MM.1S (cell line): ENCODE measurements at regions not wholly inside any gene's neighbourhood (a gene's known extent, or its start where the extent isn't known, plus 50 kb on each side); places are given as distances from the start of the nearest gene placed in this dataset.

Source experiments
- DNase-seq: peaks from one replicate; pipeline ENCODE4 v3.0.0-alpha.2; 2015
- H2AFZ ChIP-seq: fragments of 300-600 bp; sonication (generic); 2 replicates; pipeline ENCODE4 v1.6.0; 2016; ENCODE audit warnings: antibody characterized with exemption, low read length
- H3F3A ChIP-seq: fragments of 300-600 bp; sonication (generic); 2 replicates; pipeline ENCODE4 v1.6.1; 2016; ENCODE audit warnings: mild to moderate bottlenecking, antibody characterized with exemption, low read length, moderate library complexity, mixed read lengths; ENCODE audit not compliant: insufficient read depth
- H3K27ac ChIP-seq: fragments of 300-600 bp; sonication (generic); 2 replicates; pipeline ENCODE4 v1.5.1; 2016; ENCODE audit warnings: mild to moderate bottlenecking, low read length
- H3K27me3 ChIP-seq: fragments of 300-600 bp; sonication (generic); replicated peaks from 2 replicates; pipeline ENCODE4 v1.6.0; 2016; ENCODE audit warnings: low read length; ENCODE audit not compliant: insufficient read depth
- H3K36me3 ChIP-seq: fragments of 300-600 bp; sonication (generic); replicated peaks from 2 replicates; pipeline ENCODE4 v1.6.1; 2016; ENCODE audit warnings: mild to moderate bottlenecking, low read length, mixed read lengths; ENCODE audit not compliant: insufficient read depth
- H3K4me1 ChIP-seq: fragments of 300-600 bp; sonication (generic); 2 replicates; pipeline ENCODE4 v1.6.1; 2016; ENCODE audit warnings: low read length, mixed read lengths
- H3K4me2 ChIP-seq: fragments of 300-600 bp; sonication (generic); 2 replicates; pipeline ENCODE4 v1.6.0; 2016; ENCODE audit warnings: low read depth, low read length
- H3K4me3 ChIP-seq: fragments of 300-600 bp; sonication (generic); 2 replicates; pipeline ENCODE4 v1.5.1; 2016; ENCODE audit warnings: low read length, mixed read lengths
- H3K79me2 ChIP-seq: fragments of 300-600 bp; sonication (generic); 2 replicates; pipeline ENCODE4 v1.6.1; 2016; ENCODE audit warnings: mixed run types, low read length, mixed read lengths
- H3K9ac ChIP-seq: fragments of 300-600 bp; sonication (generic); 2 replicates; pipeline ENCODE4 v1.6.1; 2016; ENCODE audit warnings: low read length, mixed read lengths
- H3K9me2 ChIP-seq: fragments of 300-600 bp; sonication (generic); replicated peaks from 2 replicates; pipeline ENCODE4 v1.6.1; 2016; ENCODE audit warnings: mild to moderate bottlenecking, low read length, mixed read lengths; ENCODE audit not compliant: insufficient read depth
- H3K9me3 ChIP-seq: fragments of 300-600 bp; sonication (generic); replicated peaks from 2 replicates; pipeline ENCODE4 v1.6.1; 2016; ENCODE audit warnings: mild to moderate bottlenecking, low read length, mixed read lengths; ENCODE audit not compliant: insufficient read depth
- H4K20me1 ChIP-seq: fragments of 300-600 bp; sonication (generic); 2 replicates; pipeline ENCODE4 v1.6.1; 2016; ENCODE audit warnings: mild to moderate bottlenecking, low read length, moderate library complexity, mixed read lengths; ENCODE audit not compliant: insufficient read depth
- CTCF ChIP-seq: fragments of 300-600 bp; sonication (generic); IDR thresholded peaks from 2 replicates; pipeline ENCODE4 v1.5.1; 2016; ENCODE audit warnings: antibody characterized with exemption, low read length, mixed read lengths
- EZH2 ChIP-seq: fragments of 300-600 bp; sonication (generic); optimal IDR thresholded peaks from 2 replicates; pipeline ENCODE3; 2017; ENCODE audit warnings: low read depth, mild to moderate bottlenecking, antibody characterized with exemption, low read length, mixed read lengths
- EZH2phosphoT487 ChIP-seq: fragments of 300-600 bp; sonication (generic); IDR thresholded peaks from 2 replicates; pipeline ENCODE4 v1.6.1; 2018; ENCODE audit warnings: antibody characterized with exemption, low read length

- DNase-seq, result no peak
- H3K27ac ChIP-seq, result no peak overlapping the region
- H2AFZ ChIP-seq, result no peak overlapping the region
- no peak overlapping the region for H3K9ac ChIP-seq
- no peak overlapping the region for H3K4me3 ChIP-seq
- no peak overlapping the region for H3K4me2 ChIP-seq
- no peaks in the 10 kb centered on the region for H3K9me3 ChIP-seq
- no peaks in the 10 kb centered on the region for H3K36me3 ChIP-seq
- no peaks in the 10 kb centered on the region for H3F3A ChIP-seq
- no peaks in the 10 kb centered on the region for H3K79me2 ChIP-seq
- no peaks in the 10 kb centered on the region for H3K27me3 ChIP-seq
- no peaks in the 10 kb centered on the region for H3K9me2 ChIP-seq
- TF ChIP-seq EZH2 (no peak), EZH2phosphoT487 (no peak), CTCF (no peak)
- H4K20me1 ChIP-seq, result no peaks in the 10 kb centered on the region
- no peaks in the 10 kb centered on the region for H3K4me1 ChIP-seq
These were observed 648.6 kb downstream of the XPNPEP1 start for GRCh38 chr10:109274681-109275080.

- Histone ChIP-seq H2AFZ (no peak overlapping the region), H4K20me1 (no peaks in the 10 kb centered on the region)
These were observed 653.1 kb downstream of the XPNPEP1 start for GRCh38 chr10:109270173-109270572.

GRCh38 chr10:109264004-109264403 lies 659.3 kb downstream of the XPNPEP1 start:
- Histone ChIP-seq H3K79me2 (no peaks in the 10 kb centered on the region), H3K27me3 (no peaks in the 10 kb centered on the region), H3K27ac (no peak overlapping the region), H3K4me1 (no peaks in the 10 kb centered on the region), H3K4me2 (no peak overlapping the region), H3K9ac (no peak overlapping the region), H4K20me1 (no peaks in the 10 kb centered on the region), H3K36me3 (no peaks in the 10 kb centered on the region), H3K9me3 (no peaks in the 10 kb centered on the region), H3F3A (no peaks in the 10 kb centered on the region), H3K4me3 (no peak overlapping the region), H3K9me2 (no peaks in the 10 kb centered on the region), H2AFZ (no peak overlapping the region)
- no peak for DNase-seq
- no peak for TF ChIP-seq EZH2phosphoT487

More at GRCh38 chr10:109270173-109270572, 653.1 kb downstream of the XPNPEP1 start:
- Histone ChIP-seq H3K9ac (no peak overlapping the region), H3K9me2 (no peaks in the 10 kb centered on the region), H3F3A (no peaks in the 10 kb centered on the region), H3K4me2 (no peak overlapping the region), H3K4me1 (no peaks in the 10 kb centered on the region), H3K9me3 (no peaks in the 10 kb centered on the region), H3K27ac (no peak overlapping the region), H3K27me3 (no peaks in the 10 kb centered on the region), H3K36me3 (no peaks in the 10 kb centered on the region), H3K4me3 (no peak overlapping the region), H3K79me2 (no peaks in the 10 kb centered on the region)
- DNase-seq, result no peak
- no peak for TF ChIP-seq EZH2
- TF ChIP-seq CTCF, result no peak
- TF ChIP-seq EZH2phosphoT487, result no peak

- no peak overlapping the region for H3K9ac ChIP-seq
- H4K20me1 ChIP-seq, result no peaks in the 10 kb centered on the region
- H3K9me2 ChIP-seq, result no peaks in the 10 kb centered on the region
These were observed 662.1 kb downstream of the XPNPEP1 start for GRCh38 chr10:109261231-109261630.

More at GRCh38 chr10:109261231-109261630, 662.1 kb downstream of the XPNPEP1 start:
- H3K36me3 ChIP-seq, result no peaks in the 10 kb centered on the region
- no peak overlapping the region for H3K4me3 ChIP-seq
- H2AFZ ChIP-seq, result no peak overlapping the region
- no peak for TF ChIP-seq EZH2phosphoT487
- no peak for TF ChIP-seq CTCF
- no peak for TF ChIP-seq EZH2
- H3K27ac ChIP-seq, result no peak overlapping the region
- no peaks in the 10 kb centered on the region for H3K9me3 ChIP-seq
- H3K4me2 ChIP-seq, result no peak overlapping the region
- H3F3A ChIP-seq, result no peaks in the 10 kb centered on the region
- no peaks in the 10 kb centered on the region for H3K4me1 ChIP-seq
- H3K79me2 ChIP-seq, result no peaks in the 10 kb centered on the region
- no peaks in the 10 kb centered on the region for H3K27me3 ChIP-seq
- DNase-seq, result no peak
